Calu3 (cell line): ENCODE measurements at regions not wholly inside any gene's neighbourhood (a gene's known extent, or its start where the extent isn't known, plus 50 kb on each side); places are given as distances from the start of the nearest gene placed in this dataset.

ENCODE experiments used
- BruUV-seq: library from RNA; stranded (reverse); fragments of 400-500 nt; replicated peaks from 2 replicates; lab custom pipeline; 2021; lab: Mats Ljungman, UMichigan
- CTCF ChIA-PET: fragments of 300-600 bp; sonication (Branson Sonifier 250); formaldehyde crosslinking; loops from one replicate; lab custom pipeline; 2022; ENCODE audit warnings: antibody characterized with exemption; lab: Charles Lee
- DNase-seq: peaks from one replicate; pipeline ENCODE4 v3.0.0; 2022
- H3K27ac Mint-ChIP-seq: one replicate; pipeline ENCODE4 v1.8.0; 2022; ENCODE audit warnings: mixed read lengths; ENCODE audit not compliant: unreplicated experiment
- H3K27me3 Mint-ChIP-seq: one replicate; pipeline ENCODE4 v1.8.0; 2022; ENCODE audit warnings: mixed read lengths; ENCODE audit not compliant: unreplicated experiment
- H3K36me3 Mint-ChIP-seq: one replicate; pipeline ENCODE4 v1.8.0; 2022; ENCODE audit warnings: mild to moderate bottlenecking, moderate library complexity, mixed read lengths; ENCODE audit not compliant: insufficient read depth, unreplicated experiment
- H3K4me1 Mint-ChIP-seq: one replicate; pipeline ENCODE4 v1.8.0; 2022; ENCODE audit warnings: mild to moderate bottlenecking, low read depth, mixed read lengths; ENCODE audit not compliant: unreplicated experiment
- H3K4me3 Mint-ChIP-seq: one replicate; pipeline ENCODE4 v1.8.0; 2022; ENCODE audit warnings: mild to moderate bottlenecking, low read depth, moderate library complexity, mixed read lengths; ENCODE audit not compliant: unreplicated experiment
- H3K9me3 Mint-ChIP-seq: one replicate; pipeline ENCODE4 v1.8.0; 2022; ENCODE audit warnings: low read depth, mixed read lengths; ENCODE audit not compliant: unreplicated experiment
- intact Hi-C: fragments of 100-400 bp; cut with micrococcal nuclease; formaldehyde crosslinking; loops from one replicate; pipeline ENCODE4 v1.10.0; 2022; ENCODE audit not compliant: unreplicated experiment
- TF ChIP-seq, protein P1 (sequence below): fragments of 200-600 bp; IDR thresholded peaks from one replicate; pipeline ENCODE4 v1.8.0; 2022; ENCODE audit warnings: antibody characterized with exemption; ENCODE audit not compliant: unreplicated experiment

DNA sequence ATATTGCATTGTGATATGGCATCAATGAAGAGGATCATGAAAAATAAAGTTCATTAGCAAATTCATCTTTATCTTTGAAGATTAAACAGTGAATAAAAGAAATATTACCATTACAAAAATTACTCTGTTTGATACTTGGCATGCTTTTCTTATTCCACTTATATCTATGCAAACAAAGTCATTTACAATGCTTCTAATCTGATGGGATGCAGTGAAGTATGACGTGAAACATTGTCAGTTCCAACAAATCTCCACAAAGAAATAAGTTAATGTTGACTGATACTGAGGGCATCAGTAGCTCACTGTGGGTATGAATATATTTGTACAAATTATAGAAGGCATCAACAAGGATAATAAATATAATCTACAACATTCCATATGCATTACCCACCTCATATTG lies 672.8 kb upstream of the POT1 start:
- DNase-seq: no peak
- CTCF ChIA-PET: no interaction called here
- intact Hi-C loops: no loop called here
- no peak overlapping the region for H3K4me3 Mint-ChIP-seq
- H3K9me3 Mint-ChIP-seq: peaks cover 3% of the 10 kb centered on the region
- H3K4me1 Mint-ChIP-seq: no peaks in the 10 kb centered on the region
- H3K36me3 Mint-ChIP-seq: no peaks in the 10 kb centered on the region
- no peak overlapping the region for H3K27ac Mint-ChIP-seq
- TF ChIP-seq, protein P1, sequence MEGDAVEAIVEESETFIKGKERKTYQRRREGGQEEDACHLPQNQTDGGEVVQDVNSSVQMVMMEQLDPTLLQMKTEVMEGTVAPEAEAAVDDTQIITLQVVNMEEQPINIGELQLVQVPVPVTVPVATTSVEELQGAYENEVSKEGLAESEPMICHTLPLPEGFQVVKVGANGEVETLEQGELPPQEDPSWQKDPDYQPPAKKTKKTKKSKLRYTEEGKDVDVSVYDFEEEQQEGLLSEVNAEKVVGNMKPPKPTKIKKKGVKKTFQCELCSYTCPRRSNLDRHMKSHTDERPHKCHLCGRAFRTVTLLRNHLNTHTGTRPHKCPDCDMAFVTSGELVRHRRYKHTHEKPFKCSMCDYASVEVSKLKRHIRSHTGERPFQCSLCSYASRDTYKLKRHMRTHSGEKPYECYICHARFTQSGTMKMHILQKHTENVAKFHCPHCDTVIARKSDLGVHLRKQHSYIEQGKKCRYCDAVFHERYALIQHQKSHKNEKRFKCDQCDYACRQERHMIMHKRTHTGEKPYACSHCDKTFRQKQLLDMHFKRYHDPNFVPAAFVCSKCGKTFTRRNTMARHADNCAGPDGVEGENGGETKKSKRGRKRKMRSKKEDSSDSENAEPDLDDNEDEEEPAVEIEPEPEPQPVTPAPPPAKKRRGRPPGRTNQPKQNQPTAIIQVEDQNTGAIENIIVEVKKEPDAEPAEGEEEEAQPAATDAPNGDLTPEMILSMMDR: no peak
- no peaks in the 10 kb centered on the region for H3K27me3 Mint-ChIP-seq
- BruUV-seq: no TSS peak

DNA sequence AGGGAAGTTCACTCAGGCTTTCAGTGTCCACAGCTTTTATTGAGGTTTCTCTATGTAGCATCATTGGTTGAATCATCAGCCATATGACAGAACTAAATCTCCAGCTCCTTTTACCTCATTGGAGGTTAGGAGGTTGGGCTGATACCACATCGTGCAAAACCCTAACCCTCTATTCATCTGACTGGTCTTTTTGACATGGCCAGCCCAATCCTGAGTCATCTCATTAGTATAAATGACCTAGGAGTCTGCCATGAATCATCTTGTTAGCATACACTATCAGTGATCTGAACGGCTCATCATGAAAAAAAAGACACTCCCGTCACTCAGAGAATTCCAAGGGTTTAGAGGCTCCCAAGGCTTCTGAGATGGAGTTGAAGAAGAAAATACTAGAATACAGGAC lies 669.8 kb upstream of the POT1 start:
- no peak for DNase-seq
- intact Hi-C loops: no loop called here
- TF ChIP-seq, protein P1: no peak
- Mint-ChIP-seq H3K4me1 (no peaks in the 10 kb centered on the region), H3K4me3 (no peak overlapping the region), H3K9me3 (peaks cover 3% of the 10 kb centered on the region), H3K36me3 (no peaks in the 10 kb centered on the region), H3K27ac (no peak overlapping the region), H3K27me3 (no peaks in the 10 kb centered on the region)
- CTCF ChIA-PET: interaction anchor here (0.6 kb wide), 1 partner anchor 343 kb away, joined by 3 read pairs; no protein-coding TSS in a partner anchor
- BruUV-seq: no TSS peak

DNA sequence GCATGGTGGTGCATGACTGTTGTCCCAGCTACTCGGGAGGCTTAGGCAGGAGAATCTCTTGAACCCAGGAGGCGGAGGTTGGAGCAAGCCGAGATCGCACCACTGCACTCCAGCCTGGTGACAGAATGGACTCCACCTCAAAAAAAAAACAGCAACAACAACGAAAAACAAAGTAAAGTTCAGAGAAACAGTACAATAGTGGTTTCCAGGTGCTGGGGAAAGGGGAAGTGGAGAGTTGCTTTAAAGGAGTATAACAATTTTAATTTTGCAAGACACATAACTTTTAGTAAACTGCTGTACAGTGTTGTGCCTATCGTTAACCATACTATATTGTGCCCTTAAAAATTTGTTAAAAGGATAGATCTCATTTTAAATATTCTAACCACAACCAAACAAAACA lies 662.7 kb upstream of the POT1 start:
- Mint-ChIP-seq H3K27ac (no peak overlapping the region), H3K4me1 (no peaks in the 10 kb centered on the region), H3K27me3 (no peaks in the 10 kb centered on the region), H3K36me3 (no peaks in the 10 kb centered on the region), H3K9me3 (no peaks in the 10 kb centered on the region), H3K4me3 (no peak overlapping the region)
- CTCF ChIA-PET: interaction anchor here (1.0 kb wide), 1 partner anchor 10 kb away, joined by 3 read pairs; no protein-coding TSS in a partner anchor
- no peak for DNase-seq
- intact Hi-C loops: no loop called here
- no TSS peak for BruUV-seq
- TF ChIP-seq, protein P1: no peak

DNA sequence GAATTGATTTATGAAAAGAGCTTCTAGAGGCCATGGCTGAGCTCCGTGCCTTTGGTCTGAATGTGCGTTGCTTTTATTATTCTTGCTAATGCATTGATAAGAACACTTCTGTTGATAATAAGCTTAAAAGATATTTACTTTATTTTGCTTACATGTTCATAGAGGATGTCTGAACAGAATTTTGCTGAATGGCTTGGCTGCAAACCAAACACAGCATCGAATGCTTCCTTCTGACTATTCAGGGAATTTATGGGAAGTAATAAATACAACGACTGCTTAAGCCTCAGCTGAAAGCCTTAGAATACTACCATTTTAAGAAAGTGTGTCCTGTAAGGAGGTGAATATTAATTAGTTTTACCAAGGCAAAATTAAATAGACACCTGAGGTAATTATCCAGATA lies 643.5 kb upstream of the POT1 start:
- Mint-ChIP-seq H3K27me3 (no peaks in the 10 kb centered on the region), H3K4me1 (no peaks in the 10 kb centered on the region), H3K9me3 (peaks cover 5% of the 10 kb centered on the region), H3K4me3 (no peak overlapping the region), H3K36me3 (no peaks in the 10 kb centered on the region), H3K27ac (no peak overlapping the region)
- intact Hi-C loops: no loop called here
- CTCF ChIA-PET: no interaction called here
- DNase-seq: no peak
- TF ChIP-seq, protein P1: no peak
- no TSS peak for BruUV-seq
